H1 (cell line): ENCODE measurements at regions not wholly inside any gene's neighbourhood (a gene's known extent, or its start where the extent isn't known, plus 50 kb on each side); places are given as distances from the start of the nearest gene placed in this dataset.

ENCODE experiments used
- CTCF ChIA-PET: fragments of 300-600 bp; sonication (Branson Sonifier 250); formaldehyde crosslinking; loops from one replicate; lab custom pipeline; 2021; ENCODE audit not compliant: partially characterized antibody; lab: Charles Lee
- POLR2A ChIA-PET: fragments of 300-600 bp; sonication (Branson Sonifier 250); formaldehyde crosslinking; loops from one replicate; lab custom pipeline; 2021; ENCODE audit warnings: inconsistent platforms; ENCODE audit not compliant: partially characterized antibody; lab: Charles Lee
- DNase-seq, 2 experiments: peaks; one replicate each; pipeline versions ENCODE4 v3.0.0 to v3.0.0-alpha.2; 2010 to 2022; ENCODE audit warnings: low spot score in 2 of 2, low read depth in 1 of 2, mixed read lengths in 1 of 2
- FAIRE-seq: peaks from 2 replicates; lab custom pipeline; 2011; peaks lifted over from hg19 to GRCh38; lab: Jason Lieb, UNC
- H2AFZ ChIP-seq: 2 replicates; pipeline ENCODE4 v1.8.1; 2012; ENCODE audit warnings: low read length, inconsistent platforms
- H2AK5ac ChIP-seq: 2 replicates; pipeline ENCODE4 v1.6.1; 2013; ENCODE audit warnings: low read depth, low read length
- H2BK120ac ChIP-seq: replicated peaks from 2 replicates; pipeline ENCODE3; 2013; ENCODE audit warnings: low read depth, low read length, inconsistent platforms
- H2BK12ac ChIP-seq: 2 replicates; pipeline ENCODE4 v1.6.1; 2013; ENCODE audit warnings: low read depth, low read length
- H2BK15ac ChIP-seq: 2 replicates; pipeline ENCODE4 v1.6.1; 2013; ENCODE audit warnings: low read length
- H2BK20ac ChIP-seq: 2 replicates; pipeline ENCODE4 v1.6.1; 2013; ENCODE audit warnings: low read length
- H2BK5ac ChIP-seq: 2 replicates; pipeline ENCODE4 v1.6.1; 2013; ENCODE audit warnings: low read depth, low read length
- H3K14ac ChIP-seq: 2 replicates; pipeline ENCODE4 v1.6.1; 2013; ENCODE audit warnings: inconsistent platforms; ENCODE audit not compliant: insufficient read length
- H3K18ac ChIP-seq: 2 replicates; pipeline ENCODE4 v1.6.1; 2013; ENCODE audit warnings: low read length; ENCODE audit errors: extremely low read depth
- H3K23ac ChIP-seq: 2 replicates; pipeline ENCODE4 v1.6.1; 2013; ENCODE audit warnings: inconsistent platforms; ENCODE audit not compliant: insufficient read length
- H3K23me2 ChIP-seq: 2 replicates; pipeline ENCODE4 v1.6.1; 2013; ENCODE audit warnings: low read depth, low read length
- H3K27ac ChIP-seq: 2 replicates; pipeline ENCODE4 v1.6.1; 2011; ENCODE audit warnings: low read depth, low read length, inconsistent platforms
- H3K27me3 ChIP-seq, 4 experiments: replicated peaks in 1 of 4; 1 replicate in 1 of 4; 2 replicates in 3 of 4; pipeline versions ENCODE4 v1.6.1 to v1.8.1; 2011 to 2013; ENCODE audit warnings: low read length in 3 of 4, mild to moderate bottlenecking in 3 of 4, inconsistent platforms in 2 of 4, mixed read lengths in 2 of 4, moderate library complexity in 1 of 4; ENCODE audit not compliant: control insufficient read depth in 3 of 4, insufficient read depth in 3 of 4; ENCODE audit errors: extremely low read depth in 1 of 4
- H3K36me3 ChIP-seq, 4 experiments: 2 replicates each; pipeline versions ENCODE4 v1.6.1 to v1.8.1; 2011 to 2013; ENCODE audit warnings: mild to moderate bottlenecking in 4 of 4, low read length in 3 of 4, moderate library complexity in 2 of 4, control low read depth in 1 of 4, inconsistent platforms in 1 of 4; ENCODE audit not compliant: insufficient read depth in 4 of 4, control insufficient read depth in 2 of 4
- H3K4ac ChIP-seq: replicated peaks from 2 replicates; pipeline ENCODE3; 2013; ENCODE audit warnings: low read length, low read depth, mixed read lengths, inconsistent platforms; ENCODE audit not compliant: insufficient read length
- H3K4me1 ChIP-seq, 4 experiments: replicated peaks in 1 of 4; 1 replicate in 1 of 4; 2 replicates in 3 of 4; pipeline versions ENCODE4 v1.6.1 to v1.8.1; 2011 to 2013; ENCODE audit warnings: low read length in 3 of 4, inconsistent platforms in 2 of 4, mixed read lengths in 1 of 4; ENCODE audit not compliant: insufficient read depth in 4 of 4, control insufficient read depth in 3 of 4
- H3K4me2 ChIP-seq, 2 experiments: 2 replicates each; pipeline versions ENCODE4 v1.6.1 to v1.8.1; 2011 to 2013; ENCODE audit warnings: low read depth in 2 of 2, low read length in 2 of 2, control low read depth in 1 of 2, inconsistent platforms in 1 of 2, mild to moderate bottlenecking in 1 of 2; ENCODE audit not compliant: insufficient read depth in 1 of 2
- H3K4me3 ChIP-seq, 4 experiments: fragments of 200-600, 300-600 bp in 1 of 4; sonication (generic), shearing (Covaris generic), sonication (Bioruptor Twin) in 1 of 4; 2 replicates each; pipeline versions ENCODE4 v1.5.1 to v1.8.1; 2011 to 2016; ENCODE audit warnings: low read length in 4 of 4, low read depth in 3 of 4, control low read depth in 2 of 4, inconsistent platforms in 2 of 4, mild to moderate bottlenecking in 2 of 4, mixed read lengths in 1 of 4, moderate library complexity in 1 of 4; ENCODE audit not compliant: insufficient read depth in 2 of 4; ENCODE audit errors: extremely low read depth in 1 of 4
- H3K56ac ChIP-seq: replicated peaks from 2 replicates; pipeline ENCODE3; 2013; ENCODE audit warnings: low read depth, mild to moderate bottlenecking, mixed read lengths, low read length, inconsistent platforms; ENCODE audit not compliant: insufficient read length
- H3K79me1 ChIP-seq: 2 replicates; pipeline ENCODE4 v1.6.1; 2013; ENCODE audit warnings: low read depth, low read length, control low read depth
- H3K79me2 ChIP-seq, 2 experiments: 2 replicates each; pipeline versions ENCODE4 v1.6.1 to v1.8.1; 2012 to 2013; ENCODE audit warnings: low read length in 2 of 2, mild to moderate bottlenecking in 2 of 2, inconsistent platforms in 1 of 2; ENCODE audit not compliant: insufficient read depth in 2 of 2, control insufficient read depth in 1 of 2
- H3K9ac ChIP-seq, 4 experiments: replicated peaks in 1 of 4; 1 replicate in 1 of 4; 2 replicates in 3 of 4; pipeline versions ENCODE4 v1.6.1 to v1.8.1; 2011 to 2013; ENCODE audit warnings: low read depth in 3 of 4, low read length in 3 of 4, control low read depth in 2 of 4, mild to moderate bottlenecking in 2 of 4, moderate library complexity in 2 of 4, inconsistent platforms in 1 of 4; ENCODE audit errors: extremely low read depth in 1 of 4
- H3K9me3 ChIP-seq, 2 experiments: 2 replicates each; pipeline versions ENCODE4 v1.6.1 to v1.8.1; 2012 to 2013; ENCODE audit warnings: mild to moderate bottlenecking in 2 of 2, moderate library complexity in 2 of 2, control low read depth in 1 of 2, inconsistent platforms in 1 of 2, low read depth in 1 of 2, low read length in 1 of 2, mixed read lengths in 1 of 2; ENCODE audit not compliant: insufficient read depth in 2 of 2
- H4K20me1 ChIP-seq, 2 experiments: replicated peaks in 1 of 2; 2 replicates each; pipeline versions ENCODE3 to v1.8.1; 2011 to 2013; ENCODE audit warnings: inconsistent platforms in 2 of 2, low read length in 2 of 2, mild to moderate bottlenecking in 1 of 2; ENCODE audit not compliant: insufficient read depth in 2 of 2, control insufficient read depth in 1 of 2
- H4K5ac ChIP-seq: 2 replicates; pipeline ENCODE4 v1.6.1; 2013; ENCODE audit warnings: low read length, low read depth, mixed read lengths, inconsistent platforms; ENCODE audit not compliant: insufficient read length
- H4K8ac ChIP-seq: 2 replicates; pipeline ENCODE4 v1.8.0; 2013; ENCODE audit warnings: mild to moderate bottlenecking, moderate library complexity, low read length, inconsistent platforms; ENCODE audit not compliant: insufficient read depth; ENCODE audit errors: extremely low read depth
- H4K91ac ChIP-seq: replicated peaks from 2 replicates; pipeline ENCODE3; 2013; ENCODE audit warnings: low read length, mixed read lengths, inconsistent platforms; ENCODE audit not compliant: insufficient read length
- ASH2L ChIP-seq: fragments of 200-600, 300-600 bp; sonication (generic); IDR thresholded peaks from one replicate; pipeline ENCODE4 v1.7.1; 2017; ENCODE audit warnings: low read length
- CBX5 ChIP-seq: fragments of 300-800, 300-1000 bp; sonication (generic); IDR thresholded peaks from 2 replicates; pipeline ENCODE4 v1.7.1; 2016; ENCODE audit warnings: antibody characterized with exemption, low read length, low read depth
- CBX8 ChIP-seq: fragments of 300-800, 300-1000 bp; sonication (generic); IDR thresholded peaks from 2 replicates; pipeline ENCODE4 v1.7.1; 2016; ENCODE audit warnings: low read depth, low read length, borderline replicate concordance
- CREB1 ChIP-seq: IDR thresholded peaks from 2 replicates; pipeline ENCODE4 v1.6.1; 2012; ENCODE audit warnings: inconsistent platforms
- EP300 ChIP-seq, 2 experiments: IDR thresholded peaks; 1 replicate in 1 of 2; 2 replicates in 1 of 2; pipeline ENCODE4 v1.6.1; 2011 to 2012; ENCODE audit warnings: low read depth in 2 of 2, low read length in 2 of 2, mild to moderate bottlenecking in 2 of 2, borderline replicate concordance in 1 of 2, inconsistent platforms in 1 of 2, moderate library complexity in 1 of 2
- KDM5A ChIP-seq: fragments of 200-600 bp; IDR thresholded peaks from 2 replicates; pipeline ENCODE4 v1.7.1; 2012; ENCODE audit warnings: mild to moderate bottlenecking, low read length, inconsistent platforms, mixed read lengths
- MAFK ChIP-seq: IDR thresholded peaks from 2 replicates; pipeline ENCODE4 v1.6.1; 2012; ENCODE audit warnings: low read depth, mild to moderate bottlenecking, improper control_type of control experiment, low read length
- NANOG ChIP-seq: IDR thresholded peaks from 2 replicates; pipeline ENCODE4 v1.6.1; 2011; ENCODE audit warnings: low read length, low read depth, mild to moderate bottlenecking, inconsistent platforms; ENCODE audit not compliant: insufficient read depth, poor library complexity, severe bottlenecking
- NRF1 ChIP-seq: IDR thresholded peaks from 2 replicates; pipeline ENCODE4 v1.6.1; 2011; ENCODE audit warnings: mild to moderate bottlenecking, low read depth, low read length, improper control_type of control experiment
- RNF2 ChIP-seq: fragments of 200-900, 300-1000 bp; sonication (generic); IDR thresholded peaks from 2 replicates; pipeline ENCODE4 v1.7.1; 2016; ENCODE audit warnings: borderline replicate concordance, low read depth, mild to moderate bottlenecking, antibody characterized with exemption, low read length; ENCODE audit not compliant: poor library complexity, severe bottlenecking; ENCODE audit errors: missing control alignments
- SAP30 ChIP-seq: fragments of 300-600 bp; sonication (generic); IDR thresholded peaks from 2 replicates; pipeline ENCODE4 v1.7.1; 2012; ENCODE audit warnings: low read length, moderate library complexity, mild to moderate bottlenecking, inconsistent platforms; ENCODE audit not compliant: insufficient read depth, insufficient replicate concordance
- SP4 ChIP-seq: IDR thresholded peaks from 2 replicates; pipeline ENCODE4 v1.6.1; 2012; ENCODE audit warnings: low read length, inconsistent platforms
- SRF ChIP-seq: IDR thresholded peaks from 2 replicates; pipeline ENCODE4 v1.6.1; 2011; ENCODE audit warnings: mild to moderate bottlenecking, low read depth, low read length, moderate library complexity
- TAF7 ChIP-seq: optimal IDR thresholded peaks from 2 replicates; pipeline ENCODE3; 2011; ENCODE audit warnings: low read depth, mild to moderate bottlenecking, inconsistent platforms, low read length, moderate library complexity, borderline replicate concordance
- WGBS, 2 experiments: shearing (Covaris generic) in 1 of 2; methylation state at CpG; one replicate each; pipeline versions ENCODE4 v1.1.6 to v1.1.7; 2013 to 2015; ENCODE audit warnings: low lambda C conversion rate in 2 of 2, mixed read lengths in 2 of 2, inconsistent platforms in 1 of 2, low coverage in 1 of 2, missing lambda C conversion rate in 1 of 2; ENCODE audit not compliant: insufficient replicate concordance in 2 of 2, insufficient coverage in 1 of 2, insufficient read length in 1 of 2; ENCODE audit errors: extremely low coverage in 1 of 2, missing lambda C conversion rate in 1 of 2; 5-methylcytosine and 5-hydroxymethylcytosine counted together
- TF ChIP-seq, protein P1 (sequence below): IDR thresholded peaks from 2 replicates; pipeline ENCODE4 v1.6.1; 2012; ENCODE audit warnings: inconsistent platforms

GRCh38 chr14:49280566-49280965, 305.6 kb downstream of the RPS29 start:
- Histone ChIP-seq H2BK12ac (no peak overlapping the region), H2BK5ac (no peak overlapping the region), H3K79me2 (no peaks in the 10 kb centered on the region), H4K8ac (no peak overlapping the region), H3K4ac (no peak overlapping the region), H3K79me1 (no peaks in the 10 kb centered on the region), H3K9ac (no peak overlapping the region), H2BK120ac (no peak overlapping the region), H2AFZ (no peak overlapping the region), H3K14ac (no peak overlapping the region), H3K23ac (no peak overlapping the region), H2AK5ac (no peak overlapping the region), H3K27me3 (no peaks in the 10 kb centered on the region), H4K5ac (no peak overlapping the region), H3K4me2 (no peak overlapping the region), H2BK20ac (no peak overlapping the region), H3K18ac (no peak overlapping the region), H4K20me1 (no peaks in the 10 kb centered on the region), H3K4me3 (no peak overlapping the region), H3K36me3 (no peaks in the 10 kb centered on the region), H4K91ac (no peak overlapping the region), H3K56ac (no peak overlapping the region), H2BK15ac (no peak overlapping the region), H3K4me1 (no peaks in the 10 kb centered on the region), H3K23me2 (no peaks in the 10 kb centered on the region; the same call in 1 of the 2 replicates), H3K9me3 (no peaks in the 10 kb centered on the region), H3K27ac (no peak overlapping the region)
- WGBS, 2 experiments, result 86% methylated on average over 1 of the region's 1 CpG; no CpG with 5 or more reads in 1 of the 2 experiments
- FAIRE-seq (no peak), DNase-seq (no peak)
- ChIA-PET CTCF (interaction anchor here (0.7 kb wide), 1 partner anchor 206 kb away, joined by 3 read pairs; no protein-coding TSS in a partner anchor), POLR2A (no interaction called here)
- TF ChIP-seq MAFK, result no peak
- TF ChIP-seq NANOG, result no peak
- no peak for TF ChIP-seq CREB1
- no peak for TF ChIP-seq KDM5A
- no peak for TF ChIP-seq NRF1
- TF ChIP-seq CBX8, result no peak
- no peak for TF ChIP-seq SRF
- no peak for TF ChIP-seq SP4
- no peak for TF ChIP-seq RNF2
- no peak for TF ChIP-seq TAF7
- TF ChIP-seq CBX5, result no peak
- TF ChIP-seq, protein P1, sequence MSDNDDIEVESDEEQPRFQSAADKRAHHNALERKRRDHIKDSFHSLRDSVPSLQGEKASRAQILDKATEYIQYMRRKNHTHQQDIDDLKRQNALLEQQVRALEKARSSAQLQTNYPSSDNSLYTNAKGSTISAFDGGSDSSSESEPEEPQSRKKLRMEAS, result no peak
- TF ChIP-seq SAP30, result no peak
- TF ChIP-seq EP300 (IDR thresholded peaks at IDR 0.05; ENCODE audit: borderline replicate concordance in 1 of 2, low read depth in 2 of 2, low read length in 2 of 2), result no peak
- TF ChIP-seq ASH2L, result no peak
